Activated CD8-positive, alpha-beta T cell treated with anti-CD3 and anti-CD28 coated beads for 36 hours (primary cell): ENCODE measurements at regions not wholly inside any gene's neighbourhood (a gene's known extent, or its start where the extent isn't known, plus 50 kb on each side); places are given as distances from the start of the nearest gene placed in this dataset.

Experiments used
- ATAC-seq: fragments of 200-7000 bp; cut with Tn5 transposase; one replicate; pipeline ENCODE4 v1.10.0; 2021; ENCODE audit warnings: mild to moderate bottlenecking, moderate library complexity
- CTCF ChIA-PET: fragments of 350-600 bp; sonication (Branson Sonifier 250); formaldehyde crosslinking; loops from one replicate; lab custom pipeline; 2021; ENCODE audit warnings: antibody characterized with exemption; lab: Charles Lee
- POLR2A ChIA-PET: fragments of 350-600 bp; sonication (Branson Sonifier 250); formaldehyde crosslinking; loops from one replicate; lab custom pipeline; 2021; ENCODE audit warnings: antibody characterized with exemption; lab: Charles Lee
- DNase-seq: peaks from one replicate; pipeline ENCODE4 v3.0.0-alpha.2; 2020
- H3K27ac Mint-ChIP-seq: one replicate; pipeline ENCODE4 v1.8.0; 2021; ENCODE audit warnings: mild to moderate bottlenecking, mixed read lengths
- H3K27me3 Mint-ChIP-seq: one replicate; pipeline ENCODE4 v1.8.0; 2021; ENCODE audit warnings: mixed read lengths
- H3K36me3 Mint-ChIP-seq: one replicate; pipeline ENCODE4 v1.8.0; 2021; ENCODE audit warnings: low read depth, mixed read lengths
- H3K4me1 Mint-ChIP-seq: one replicate; pipeline ENCODE4 v1.8.0; 2021; ENCODE audit warnings: low read depth, mixed read lengths
- H3K4me3 Mint-ChIP-seq: one replicate; pipeline ENCODE4 v1.8.0; 2021; ENCODE audit warnings: mild to moderate bottlenecking, moderate library complexity, mixed read lengths
- H3K9me3 Mint-ChIP-seq: one replicate; pipeline ENCODE4 v1.8.0; 2021; ENCODE audit warnings: mixed read lengths
- CTCF ChIP-seq: fragments of 200-600 bp; IDR thresholded peaks from one replicate; pipeline ENCODE4 v1.8.0; 2022; ENCODE audit warnings: antibody characterized with exemption, mild to moderate bottlenecking
- intact Hi-C: fragments of 100-400 bp; cut with micrococcal nuclease; formaldehyde crosslinking; loops from one replicate; pipeline ENCODE4 v1.10.0; 2022

- Mint-ChIP-seq H3K27ac (no peak overlapping the region), H3K4me1 (no peaks in the 10 kb centered on the region), H3K9me3 (no peaks in the 10 kb centered on the region), H3K4me3 (no peak overlapping the region), H3K36me3 (no peaks in the 10 kb centered on the region), H3K27me3 (peaks cover 8% of the 10 kb centered on the region)
- intact Hi-C loops = no loop called here
- POLR2A ChIA-PET = no interaction called here
- no peak for DNase-seq
- no peak for ATAC-seq
- TF ChIP-seq CTCF = no peak
- CTCF ChIA-PET = no interaction called here
These were observed 260.3 kb upstream of the PLD5 start for GRCh38 chr1:242784807-242785206.

GRCh38 chr1:242784084-242784483 lies 259.6 kb upstream of the PLD5 start:
- no peaks in the 10 kb centered on the region for H3K9me3 Mint-ChIP-seq
- intact Hi-C loops = no loop called here
- no peak overlapping the region for H3K4me3 Mint-ChIP-seq
- ChIA-PET CTCF (no interaction called here), POLR2A (no interaction called here)
- no peaks in the 10 kb centered on the region for H3K36me3 Mint-ChIP-seq
- no peak overlapping the region for H3K27ac Mint-ChIP-seq
- H3K4me1 Mint-ChIP-seq = no peaks in the 10 kb centered on the region
- no peak for DNase-seq
- peaks cover 8% of the 10 kb centered on the region for H3K27me3 Mint-ChIP-seq
- no peak for ATAC-seq
- no peak for TF ChIP-seq CTCF

GRCh38 chr1:242774256-242774655 lies 249.8 kb upstream of the PLD5 start:
- DNase-seq (no peak), ATAC-seq (no peak)
- H3K4me3 Mint-ChIP-seq = no peak overlapping the region
- peaks cover 4% of the 10 kb centered on the region for H3K9me3 Mint-ChIP-seq
- H3K36me3 Mint-ChIP-seq = no peaks in the 10 kb centered on the region
- H3K4me1 Mint-ChIP-seq = no peaks in the 10 kb centered on the region
- no peak overlapping the region for H3K27ac Mint-ChIP-seq
- CTCF ChIA-PET = no interaction called here
- POLR2A ChIA-PET = interaction anchor here (1.1 kb wide), 1 partner anchor 23 kb away, joined by 5 read pairs; no protein-coding TSS in a partner anchor
- H3K27me3 Mint-ChIP-seq = no peaks in the 10 kb centered on the region
- TF ChIP-seq CTCF = no peak
- intact Hi-C loops = no loop called here

- no peaks in the 10 kb centered on the region for H3K4me1 Mint-ChIP-seq
- no peak for DNase-seq
- H3K4me3 Mint-ChIP-seq = no peak overlapping the region
- no peak for TF ChIP-seq CTCF
- H3K27me3 Mint-ChIP-seq = no peaks in the 10 kb centered on the region
- CTCF ChIA-PET = no interaction called here
- H3K9me3 Mint-ChIP-seq = peaks cover 4% of the 10 kb centered on the region
- no peaks in the 10 kb centered on the region for H3K36me3 Mint-ChIP-seq
- ATAC-seq = no peak
- intact Hi-C loops = no loop called here
- H3K27ac Mint-ChIP-seq = no peak overlapping the region
- POLR2A ChIA-PET = no interaction called here
These were observed 245.9 kb upstream of the PLD5 start for GRCh38 chr1:242770366-242770765.

- CTCF ChIA-PET = no interaction called here
- no peaks in the 10 kb centered on the region for H3K4me1 Mint-ChIP-seq
These were observed 239.7 kb upstream of the PLD5 start for GRCh38 chr1:242764161-242764560.

More at GRCh38 chr1:242764161-242764560, 239.7 kb upstream of the PLD5 start:
- DNase-seq (no peak), ATAC-seq (no peak)
- H3K36me3 Mint-ChIP-seq = no peaks in the 10 kb centered on the region
- no peak overlapping the region for H3K27ac Mint-ChIP-seq
- no peak for TF ChIP-seq CTCF
- peaks cover 1% of the 10 kb centered on the region for H3K9me3 Mint-ChIP-seq
- H3K27me3 Mint-ChIP-seq = no peaks in the 10 kb centered on the region
- intact Hi-C loops = no loop called here
- H3K4me3 Mint-ChIP-seq = no peak overlapping the region
- POLR2A ChIA-PET = no interaction called here
